ENCODE measurements at regions not wholly inside any gene's neighbourhood (a gene's known extent, or its start where the extent isn't known, plus 50 kb on each side); places are given as distances from the start of the nearest gene placed in this dataset.

GRCh38 chr15:38672814-38673670 is 108.4 kb upstream of the RASGRP1 start:
- no peak for DNase-seq (ENCODE audit: low read depth)

GRCh38 chr15:38674448-38674847 is 109.8 kb upstream of the RASGRP1 start:
- DNase-seq (ENCODE audit: low read depth): no peak

GRCh38 chr15:38678281-38678680 is 113.7 kb upstream of the RASGRP1 start:
- no peak for DNase-seq (ENCODE audit: low read depth)

- no peak for DNase-seq (ENCODE audit: low read depth)
These were observed 116.2 kb upstream of the RASGRP1 start for GRCh38 chr15:38680775-38681174.

GRCh38 chr15:38682363-38682762 is 117.7 kb upstream of the RASGRP1 start:
- DNase-seq (ENCODE audit: low read depth): no peak

- DNase-seq (ENCODE audit: low read depth): no peak
These were observed 118.2 kb upstream of the RASGRP1 start for GRCh38 chr15:38682861-38683260.

- DNase-seq (ENCODE audit: low read depth): peak; percentile 49
These were observed 119.0 kb upstream of the RASGRP1 start for GRCh38 chr15:38683382-38684242.

GRCh38 chr15:38684440-38685010 is 119.9 kb upstream of the RASGRP1 start:
- no peak for DNase-seq (ENCODE audit: low read depth)

- no peak for DNase-seq (ENCODE audit: low read depth)
These were observed 121.2 kb upstream of the RASGRP1 start for GRCh38 chr15:38685686-38686339.

GRCh38 chr15:38687340-38687739 is 122.7 kb upstream of the RASGRP1 start:
- DNase-seq (ENCODE audit: low read depth): peak; percentile 30

- no peak for DNase-seq (ENCODE audit: low read depth)
These were observed 123.3 kb upstream of the RASGRP1 start for GRCh38 chr15:38687775-38688495.

- no peak for DNase-seq (ENCODE audit: low read depth)
These were observed 124.1 kb upstream of the RASGRP1 start for GRCh38 chr15:38688761-38689160.

- no peak for DNase-seq (ENCODE audit: low read depth)
These were observed 124.9 kb upstream of the RASGRP1 start for GRCh38 chr15:38689522-38689921.

- no peak for DNase-seq (ENCODE audit: low read depth)
These were observed 125.6 kb upstream of the RASGRP1 start for GRCh38 chr15:38690216-38690615.

GRCh38 chr15:38690719-38691332 is 126.2 kb upstream of the RASGRP1 start:
- DNase-seq (ENCODE audit: low read depth): peak; percentile 70

GRCh38 chr15:38691377-38691776 is 126.8 kb upstream of the RASGRP1 start:
- no peak for DNase-seq (ENCODE audit: low read depth)

GRCh38 chr15:38691965-38692788 is 127.6 kb upstream of the RASGRP1 start:
- DNase-seq (ENCODE audit: low read depth): no peak

- DNase-seq (ENCODE audit: low read depth): no peak
These were observed 128.1 kb upstream of the RASGRP1 start for GRCh38 chr15:38692789-38693062.

- DNase-seq (ENCODE audit: low read depth): no peak
These were observed 130.9 kb upstream of the RASGRP1 start for GRCh38 chr15:38695249-38696108.

Measured in iris pigment epithelial cell (primary cell).